Body of pancreas (tissue), 4 donors: ENCODE measurements at regions not wholly inside any gene's neighbourhood (a gene's known extent, or its start where the extent isn't known, plus 50 kb on each side); places are given as distances from the start of the nearest gene placed in this dataset.

Experiments used
- ATAC-seq: fragments of 150-250 bp; one replicate; pipeline ENCODE4 v1.9.1; 2016
- DNase-seq, 4 donors: peaks; one replicate each; pipeline ENCODE4 v3.0.0-alpha.2; 2019
- H3K27ac ChIP-seq, 4 donors: fragments of 200-600 bp; sonication (generic); 1 replicate in 3 of 4; 2 replicates in 1 of 4; pipeline versions ENCODE4 v1.5.1 to v1.6.1; 2016 to 2019; ENCODE audit warnings: mild to moderate bottlenecking in 1 of 4, mixed read lengths in 1 of 4, moderate library complexity in 1 of 4
- H3K27me3 ChIP-seq, 2 donors: fragments of 200-600 bp; sonication (generic); one replicate each; pipeline ENCODE4 v1.6.0; 2016; ENCODE audit warnings: mild to moderate bottlenecking in 1 of 2
- H3K36me3 ChIP-seq, 2 donors: fragments of 200-600 bp; sonication (generic); replicated peaks in 1 of 2; 2 replicates each; pipeline ENCODE4 v1.5.1; 2016; ENCODE audit warnings: low read depth in 2 of 2; ENCODE audit not compliant: insufficient read depth in 1 of 2
- H3K4me1 ChIP-seq: fragments of 200-600 bp; sonication (generic); one replicate; pipeline ENCODE4 v1.6.0; 2016
- H3K4me3 ChIP-seq, 2 donors: fragments of 200-600 bp; sonication (generic); 1 replicate in 1 of 2; 2 replicates in 1 of 2; pipeline ENCODE4 v1.5.1; 2016 to 2019
- H3K9me3 ChIP-seq, 3 donors: fragments of 200-600 bp; sonication (generic); 1 replicate in 2 of 3; 2 replicates in 1 of 3; pipeline ENCODE4 v1.5.1; 2016
- POLR2A ChIP-seq, 3 donors: fragments of 450-650 bp; IDR thresholded peaks; one replicate each; pipeline ENCODE4 v1.6.1; 2016; ENCODE audit warnings: antibody characterized with exemption in 3 of 3, mild to moderate bottlenecking in 2 of 3
- WGBS, 2 donors: methylation state at CpG; one replicate each; pipeline ENCODE4 v1.1.5; 2017; 5-methylcytosine and 5-hydroxymethylcytosine counted together
- intact Hi-C: fragments of 100-400 bp; cut with DNase I; formaldehyde crosslinking; loops from one replicate; pipeline ENCODE4 v1.15.1; 2023
- TF ChIP-seq, protein P1 (sequence below), 7 experiments: fragments of 450-650 bp in 4 of 7; fragments of 200-600 bp in 3 of 7; sonication (generic) in 3 of 7; IDR thresholded peaks; one replicate each; pipeline ENCODE4 v1.5.1; 2016 to 2019; ENCODE audit warnings: antibody characterized with exemption in 7 of 7

- Histone ChIP-seq H3K4me1 (no peaks in the 10 kb centered on the region), H3K27me3 (no peaks in the 10 kb centered on the region), H3K36me3 (no peaks in the 10 kb centered on the region), H3K4me3 (no peak overlapping the region), H3K9me3 (no peaks in the 10 kb centered on the region), H3K27ac (no peak overlapping the region)
- intact Hi-C loops: no loop called here
- WGBS, 2 donors: 14 to 21% methylated on average over 5 of the region's 5 CpGs
- DNase-seq (no peak), ATAC-seq (no peak)
- no peak for TF ChIP-seq POLR2A (IDR thresholded peaks at IDR 0.05)
- TF ChIP-seq, protein P1, sequence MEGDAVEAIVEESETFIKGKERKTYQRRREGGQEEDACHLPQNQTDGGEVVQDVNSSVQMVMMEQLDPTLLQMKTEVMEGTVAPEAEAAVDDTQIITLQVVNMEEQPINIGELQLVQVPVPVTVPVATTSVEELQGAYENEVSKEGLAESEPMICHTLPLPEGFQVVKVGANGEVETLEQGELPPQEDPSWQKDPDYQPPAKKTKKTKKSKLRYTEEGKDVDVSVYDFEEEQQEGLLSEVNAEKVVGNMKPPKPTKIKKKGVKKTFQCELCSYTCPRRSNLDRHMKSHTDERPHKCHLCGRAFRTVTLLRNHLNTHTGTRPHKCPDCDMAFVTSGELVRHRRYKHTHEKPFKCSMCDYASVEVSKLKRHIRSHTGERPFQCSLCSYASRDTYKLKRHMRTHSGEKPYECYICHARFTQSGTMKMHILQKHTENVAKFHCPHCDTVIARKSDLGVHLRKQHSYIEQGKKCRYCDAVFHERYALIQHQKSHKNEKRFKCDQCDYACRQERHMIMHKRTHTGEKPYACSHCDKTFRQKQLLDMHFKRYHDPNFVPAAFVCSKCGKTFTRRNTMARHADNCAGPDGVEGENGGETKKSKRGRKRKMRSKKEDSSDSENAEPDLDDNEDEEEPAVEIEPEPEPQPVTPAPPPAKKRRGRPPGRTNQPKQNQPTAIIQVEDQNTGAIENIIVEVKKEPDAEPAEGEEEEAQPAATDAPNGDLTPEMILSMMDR (IDR thresholded peaks at IDR 0.05): no peak
Measured at GRCh38 chr5:44881266-44881665, 72.5 kb downstream of the MRPS30 start.

DNA sequence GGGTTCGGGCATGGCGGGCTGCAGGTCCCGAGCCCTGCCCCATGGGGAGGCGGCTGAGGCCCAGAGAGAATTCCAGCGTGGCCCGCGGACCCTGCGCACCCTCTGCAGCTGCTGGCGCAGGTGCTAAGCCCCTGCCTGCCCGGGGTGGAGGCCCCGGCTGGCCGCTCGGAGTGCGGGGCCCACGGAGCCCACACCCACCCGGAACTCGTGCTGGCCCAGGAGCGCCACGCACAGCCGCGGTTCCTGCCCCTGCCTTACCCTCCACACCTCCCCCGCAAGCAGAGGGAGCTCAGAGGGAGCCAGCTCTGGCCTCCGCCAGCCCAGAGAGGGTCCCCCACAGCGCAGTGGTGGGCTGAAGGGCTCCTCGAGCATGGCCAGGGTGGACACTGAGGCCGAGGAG is 75.3 kb downstream of the MRPS30 start:
- no peak for ATAC-seq
- DNase-seq: no peak
- H3K27ac ChIP-seq: no peak overlapping the region
- H3K4me1 ChIP-seq: no peaks in the 10 kb centered on the region
- no peaks in the 10 kb centered on the region for H3K36me3 ChIP-seq
- TF ChIP-seq, protein P1 (IDR thresholded peaks at IDR 0.05): no peak
- no peak for TF ChIP-seq POLR2A (IDR thresholded peaks at IDR 0.05)
- H3K27me3 ChIP-seq: no peaks in the 10 kb centered on the region
- WGBS, 2 donors: 84 to 100% methylated on average over 2 to 12 of the region's 26 CpGs
- H3K4me3 ChIP-seq: no peak overlapping the region
- no peaks in the 10 kb centered on the region for H3K9me3 ChIP-seq
- intact Hi-C loops: no loop called here

DNA sequence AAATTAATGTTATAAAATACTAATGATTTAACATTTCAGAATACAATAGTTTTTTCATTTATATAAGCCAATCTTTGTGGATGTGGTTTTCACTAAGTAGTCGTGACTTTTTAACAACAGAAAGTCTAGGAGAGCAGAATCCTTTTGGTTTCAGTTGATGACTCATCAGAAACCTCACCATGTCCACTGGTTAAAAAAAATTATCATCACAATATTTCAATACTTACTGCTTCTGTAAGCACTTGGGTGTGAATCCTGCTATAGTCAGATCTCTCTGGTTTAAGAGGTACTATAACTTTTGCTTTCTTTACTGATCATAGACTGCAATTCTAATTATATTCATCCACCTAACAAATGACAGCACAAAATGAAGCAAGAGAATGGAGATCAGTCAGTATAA is 77.2 kb downstream of the MRPS30 start:
- H3K4me1 ChIP-seq: no peaks in the 10 kb centered on the region
- no peaks in the 10 kb centered on the region for H3K27me3 ChIP-seq
- DNase-seq (no peak), ATAC-seq (no peak)
- no peaks in the 10 kb centered on the region for H3K9me3 ChIP-seq
- H3K36me3 ChIP-seq: no peaks in the 10 kb centered on the region
- H3K27ac ChIP-seq: no peak overlapping the region
- intact Hi-C loops: no loop called here
- 47 to 58% methylated on average over 1 of the region's 1 CpG for WGBS, 2 donors
- H3K4me3 ChIP-seq: no peak overlapping the region
- TF ChIP-seq POLR2A (IDR thresholded peaks at IDR 0.05): no peak
- TF ChIP-seq, protein P1 (IDR thresholded peaks at IDR 0.05): no peak

GRCh38 chr5:44887722-44888121 is 79.0 kb downstream of the MRPS30 start:
- intact Hi-C loops: no loop called here
- Histone ChIP-seq H3K4me3 (no peak overlapping the region), H3K36me3 (no peaks in the 10 kb centered on the region), H3K4me1 (no peaks in the 10 kb centered on the region), H3K27me3 (no peaks in the 10 kb centered on the region), H3K9me3 (no peaks in the 10 kb centered on the region), H3K27ac (no peak overlapping the region)
- no peak for TF ChIP-seq POLR2A (IDR thresholded peaks at IDR 0.05)
- TF ChIP-seq, protein P1 (IDR thresholded peaks at IDR 0.05): no peak
- DNase-seq: no peak
- ATAC-seq: no peak
- WGBS, 2 donors: 45 to 46% methylated on average over 1 of the region's 1 CpG

- no peak overlapping the region for H3K4me3 ChIP-seq
- TF ChIP-seq, protein P1 (IDR thresholded peaks at IDR 0.05): no peak
- TF ChIP-seq POLR2A (IDR thresholded peaks at IDR 0.05): no peak
- H3K4me1 ChIP-seq: no peaks in the 10 kb centered on the region
- DNase-seq: no peak
- no peaks in the 10 kb centered on the region for H3K27me3 ChIP-seq
- ATAC-seq: no peak
- H3K9me3 ChIP-seq: no peaks in the 10 kb centered on the region
- H3K27ac ChIP-seq: no peak overlapping the region
- WGBS, 2 donors: 31 to 36% methylated on average over 1 of the region's 1 CpG
- intact Hi-C loops: no loop called here
- no peaks in the 10 kb centered on the region for H3K36me3 ChIP-seq
Measured at GRCh38 chr5:44888435-44888834, 79.7 kb downstream of the MRPS30 start.
